Type B pancreatic cell (in vitro differentiated cells): ENCODE measurements at regions not wholly inside any gene's neighbourhood (a gene's known extent, or its start where the extent isn't known, plus 50 kb on each side); places are given as distances from the start of the nearest gene placed in this dataset.

Experiments used
- DNase-seq: peaks from one replicate; pipeline ENCODE4 v3.0.0; 2021; ENCODE audit warnings: mixed read lengths; ENCODE audit not compliant: unreplicated experiment; ENCODE audit errors: extremely low spot score
- H3K27ac Mint-ChIP-seq: 2 replicates; pipeline ENCODE4 v1.8.0; 2021; ENCODE audit warnings: mild to moderate bottlenecking, mixed read lengths
- H3K27me3 Mint-ChIP-seq: 2 replicates; pipeline ENCODE4 v1.8.0; 2021; ENCODE audit warnings: mixed read lengths
- H3K36me3 Mint-ChIP-seq: 2 replicates; pipeline ENCODE4 v1.8.0; 2021; ENCODE audit warnings: mixed read lengths
- H3K4me1 Mint-ChIP-seq: one replicate; pipeline ENCODE4 v1.8.0; 2021; ENCODE audit warnings: mixed read lengths; ENCODE audit not compliant: unreplicated experiment
- H3K4me3 Mint-ChIP-seq: 2 replicates; pipeline ENCODE4 v1.8.0; 2021; ENCODE audit warnings: mild to moderate bottlenecking, mixed read lengths
- H3K9me3 Mint-ChIP-seq: 2 replicates; pipeline ENCODE4 v1.8.0; 2021; ENCODE audit warnings: mixed read lengths
- TF ChIP-seq, protein P1 (sequence below): fragments of 200-600 bp; sonication (generic); conservative IDR thresholded peaks from 2 replicates; pipeline ENCODE4 v1.5.0; 2021; ENCODE audit warnings: antibody characterized with exemption, mild to moderate bottlenecking

DNA sequence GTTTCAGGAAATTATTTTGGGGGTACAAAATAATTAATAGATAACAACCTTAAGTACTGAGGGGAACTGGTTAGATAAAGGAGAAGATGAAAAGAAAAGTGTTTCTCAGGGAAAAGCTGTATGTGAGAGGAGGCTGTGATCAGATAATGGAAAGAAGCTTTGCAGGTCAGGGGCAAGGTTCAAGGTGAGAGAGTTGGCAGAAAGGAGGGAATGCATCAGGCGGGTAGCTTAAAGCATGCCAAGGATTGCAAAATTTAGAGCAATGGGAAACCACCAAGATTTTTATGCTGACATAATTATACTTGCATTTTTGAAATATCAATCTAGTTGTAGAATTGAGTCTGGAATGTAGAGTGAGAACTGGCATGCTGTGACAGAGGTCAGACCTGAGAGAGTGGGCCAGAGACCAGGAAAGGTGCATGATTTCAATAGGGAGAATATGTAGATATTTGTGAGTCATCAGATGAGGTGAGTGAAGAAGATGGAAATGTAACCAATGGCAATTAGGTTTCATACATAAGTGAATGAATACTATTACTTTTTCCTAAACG is 508.7 kb downstream of the TRIML1 start:
- H3K27me3 Mint-ChIP-seq = peaks cover 28% of the 10 kb centered on the region
- no peak for DNase-seq
- no peaks in the 10 kb centered on the region for H3K4me1 Mint-ChIP-seq
- no peak overlapping the region for H3K4me3 Mint-ChIP-seq
- TF ChIP-seq, protein P1, sequence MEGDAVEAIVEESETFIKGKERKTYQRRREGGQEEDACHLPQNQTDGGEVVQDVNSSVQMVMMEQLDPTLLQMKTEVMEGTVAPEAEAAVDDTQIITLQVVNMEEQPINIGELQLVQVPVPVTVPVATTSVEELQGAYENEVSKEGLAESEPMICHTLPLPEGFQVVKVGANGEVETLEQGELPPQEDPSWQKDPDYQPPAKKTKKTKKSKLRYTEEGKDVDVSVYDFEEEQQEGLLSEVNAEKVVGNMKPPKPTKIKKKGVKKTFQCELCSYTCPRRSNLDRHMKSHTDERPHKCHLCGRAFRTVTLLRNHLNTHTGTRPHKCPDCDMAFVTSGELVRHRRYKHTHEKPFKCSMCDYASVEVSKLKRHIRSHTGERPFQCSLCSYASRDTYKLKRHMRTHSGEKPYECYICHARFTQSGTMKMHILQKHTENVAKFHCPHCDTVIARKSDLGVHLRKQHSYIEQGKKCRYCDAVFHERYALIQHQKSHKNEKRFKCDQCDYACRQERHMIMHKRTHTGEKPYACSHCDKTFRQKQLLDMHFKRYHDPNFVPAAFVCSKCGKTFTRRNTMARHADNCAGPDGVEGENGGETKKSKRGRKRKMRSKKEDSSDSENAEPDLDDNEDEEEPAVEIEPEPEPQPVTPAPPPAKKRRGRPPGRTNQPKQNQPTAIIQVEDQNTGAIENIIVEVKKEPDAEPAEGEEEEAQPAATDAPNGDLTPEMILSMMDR = no peak
- H3K27ac Mint-ChIP-seq = no peak overlapping the region
- H3K9me3 Mint-ChIP-seq = no peaks in the 10 kb centered on the region
- H3K36me3 Mint-ChIP-seq = no peaks in the 10 kb centered on the region

DNA sequence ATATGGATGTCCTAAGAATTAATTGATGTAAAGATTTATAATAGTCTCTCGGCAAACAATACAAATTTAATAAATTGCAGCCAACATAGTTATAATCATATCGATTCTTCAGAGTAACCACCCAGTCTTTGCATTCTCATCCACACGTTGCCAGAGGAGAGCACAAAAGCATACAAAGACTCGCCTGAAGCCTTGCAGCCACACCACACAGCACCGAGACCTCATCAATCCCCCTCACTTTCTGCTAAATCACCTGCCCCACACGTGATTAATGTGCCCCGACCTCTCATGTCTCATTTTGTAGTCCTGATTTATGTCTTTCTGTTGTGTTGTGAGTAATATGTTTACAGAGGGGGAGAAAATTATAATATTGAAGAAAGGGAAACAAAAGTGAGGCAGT is 510.4 kb downstream of the TRIML1 start:
- DNase-seq = no peak
- H3K4me1 Mint-ChIP-seq = no peaks in the 10 kb centered on the region
- H3K27ac Mint-ChIP-seq = no peak overlapping the region
- H3K4me3 Mint-ChIP-seq = no peak overlapping the region
- TF ChIP-seq, protein P1 = no peak
- H3K27me3 Mint-ChIP-seq = peaks cover 28% of the 10 kb centered on the region
- no peaks in the 10 kb centered on the region for H3K9me3 Mint-ChIP-seq
- H3K36me3 Mint-ChIP-seq = no peaks in the 10 kb centered on the region

DNA sequence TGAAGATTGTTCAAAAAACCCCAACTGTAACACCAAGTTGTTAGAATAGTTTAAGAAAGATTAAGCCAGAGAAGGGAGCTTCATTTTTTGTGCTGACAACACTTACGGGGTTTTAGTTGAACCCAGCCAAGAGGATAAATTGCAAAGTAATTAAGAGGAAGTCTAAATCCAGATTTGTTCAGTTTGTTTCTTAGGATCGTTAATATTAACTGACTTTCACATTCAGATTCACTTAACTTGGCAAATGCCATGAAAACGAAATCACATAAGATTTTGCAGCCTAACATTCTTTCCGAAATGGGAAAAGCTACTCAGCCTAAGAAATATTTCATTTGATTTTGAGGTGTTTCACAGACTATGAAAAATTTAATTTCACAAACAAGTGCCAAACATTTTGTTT is 511.3 kb downstream of the TRIML1 start:
- Mint-ChIP-seq H3K4me3 (no peak overlapping the region), H3K9me3 (no peaks in the 10 kb centered on the region), H3K27me3 (peaks cover 25% of the 10 kb centered on the region), H3K36me3 (no peaks in the 10 kb centered on the region), H3K4me1 (no peaks in the 10 kb centered on the region), H3K27ac (no peak overlapping the region)
- DNase-seq = no peak
- TF ChIP-seq, protein P1 = no peak

DNA sequence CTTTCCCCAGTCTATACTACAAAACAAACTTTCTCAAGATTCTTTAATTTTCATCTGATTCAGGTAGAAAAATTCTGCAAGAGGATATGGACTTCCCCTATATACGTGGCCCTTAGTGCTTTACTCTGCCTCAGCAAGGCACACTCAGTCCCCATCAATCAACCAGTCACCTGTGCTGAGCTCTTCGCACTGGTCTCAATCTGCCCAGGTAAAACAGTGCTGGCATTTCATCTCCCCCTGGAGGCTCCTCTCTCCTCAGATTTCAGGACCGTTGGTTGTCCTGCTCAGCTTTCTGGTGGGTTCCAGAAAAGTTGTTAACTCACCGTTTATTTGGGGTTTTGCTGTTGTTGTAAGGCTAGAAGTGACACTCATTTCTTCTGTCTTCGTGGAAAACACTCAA is 518.1 kb downstream of the TRIML1 start:
- TF ChIP-seq, protein P1 = no peak
- DNase-seq = no peak
- Mint-ChIP-seq H3K9me3 (no peaks in the 10 kb centered on the region), H3K27me3 (peaks cover 9% of the 10 kb centered on the region), H3K4me1 (no peaks in the 10 kb centered on the region), H3K27ac (no peak overlapping the region), H3K4me3 (no peak overlapping the region), H3K36me3 (no peaks in the 10 kb centered on the region)

DNA sequence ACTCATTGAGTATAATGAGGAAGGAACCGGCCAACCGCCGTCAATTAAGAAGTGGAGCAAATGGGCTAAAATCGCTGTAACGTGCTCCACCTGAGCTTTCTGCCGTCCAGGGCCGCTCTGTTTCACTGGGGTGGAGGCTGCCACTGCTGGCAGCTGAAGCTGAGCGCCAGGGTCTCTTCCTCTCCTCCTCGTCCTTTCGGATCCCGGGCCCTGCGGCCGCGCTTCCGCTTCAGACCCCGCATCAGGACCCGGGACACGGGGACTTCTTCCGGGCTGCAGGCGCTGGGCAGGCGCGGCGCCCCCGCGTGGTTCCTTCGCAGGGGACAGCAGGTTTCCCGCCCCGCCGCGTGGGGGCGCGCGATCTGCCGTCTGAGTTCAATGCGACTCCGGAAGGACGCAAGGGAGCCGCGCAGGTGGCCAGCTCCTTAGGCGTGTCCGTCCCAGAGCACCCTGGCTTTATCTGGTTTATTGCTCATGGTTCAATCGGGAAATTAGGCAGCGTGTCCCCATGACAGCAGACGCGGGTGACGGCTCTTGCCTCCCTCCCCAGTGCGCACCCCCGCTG is 519.8 kb downstream of the TRIML1 start:
- H3K27ac Mint-ChIP-seq = no peak overlapping the region
- DNase-seq = no peak
- TF ChIP-seq, protein P1 = no peak
- H3K36me3 Mint-ChIP-seq = no peaks in the 10 kb centered on the region
- no peaks in the 10 kb centered on the region for H3K4me1 Mint-ChIP-seq
- no peak overlapping the region for H3K4me3 Mint-ChIP-seq
- H3K9me3 Mint-ChIP-seq = no peaks in the 10 kb centered on the region
- H3K27me3 Mint-ChIP-seq = peaks cover 9% of the 10 kb centered on the region
